ENCODE measurements at regions not wholly inside any gene's neighbourhood (a gene's known extent, or its start where the extent isn't known, plus 50 kb on each side); places are given as distances from the start of the nearest gene placed in this dataset.

GRCh38 chr12:88805692-88806091 is 225.4 kb upstream of the KITLG start:
- H3K4me2 ChIP-seq, result no peak overlapping the region
- H3K9ac ChIP-seq, result no peak overlapping the region
- H3K36me3 ChIP-seq (ENCODE audit: insufficient read depth), result no peaks in the 10 kb centered on the region

GRCh38 chr12:88805286-88805685 is 225.0 kb upstream of the KITLG start:
- H2AFZ ChIP-seq (ENCODE audit: low read depth), result no peak overlapping the region
- H4K20me1 ChIP-seq (ENCODE audit: insufficient read depth), result no peaks in the 10 kb centered on the region
- H3K4me1 ChIP-seq (ENCODE audit: low read depth, poor library complexity, severe bottlenecking), result peaks cover 6% of the 10 kb centered on the region
- no peak overlapping the region for H3K4me2 ChIP-seq
- no peaks in the 10 kb centered on the region for H3K27me3 ChIP-seq (ENCODE audit: insufficient read depth, low read depth)
- no peaks in the 10 kb centered on the region for H3K79me2 ChIP-seq (ENCODE audit: insufficient read depth, low read depth)
- no peaks in the 10 kb centered on the region for H3K36me3 ChIP-seq (ENCODE audit: insufficient read depth)
- H3K4me3 ChIP-seq (IDR thresholded peaks at IDR 0.05; ENCODE audit: insufficient read depth, low read depth, low read length), result no peak overlapping the region
- H3K27ac ChIP-seq, result no peak overlapping the region
- H3K9ac ChIP-seq, result no peak overlapping the region
- no peak for TF ChIP-seq CTCF (conservative IDR thresholded peaks at IDR 0.05; ENCODE audit: low read depth, low read length)

More at GRCh38 chr12:88805692-88806091, 225.4 kb upstream of the KITLG start:
- no peaks in the 10 kb centered on the region for H4K20me1 ChIP-seq (ENCODE audit: insufficient read depth)
- no peak overlapping the region for H3K4me3 ChIP-seq (IDR thresholded peaks at IDR 0.05; ENCODE audit: insufficient read depth, low read depth, low read length)
- H2AFZ ChIP-seq (ENCODE audit: low read depth), result no peak overlapping the region
- no peaks in the 10 kb centered on the region for H3K27me3 ChIP-seq (ENCODE audit: insufficient read depth, low read depth)
- no peaks in the 10 kb centered on the region for H3K79me2 ChIP-seq (ENCODE audit: insufficient read depth, low read depth)
- H3K27ac ChIP-seq, result no peak overlapping the region
- TF ChIP-seq CTCF (conservative IDR thresholded peaks at IDR 0.05; ENCODE audit: low read depth, low read length), result no peak
- peaks cover 7% of the 10 kb centered on the region for H3K4me1 ChIP-seq (ENCODE audit: low read depth, poor library complexity, severe bottlenecking)

- Histone ChIP-seq H4K20me1 (ENCODE audit: insufficient read depth) (no peaks in the 10 kb centered on the region), H3K79me2 (ENCODE audit: insufficient read depth, low read depth) (no peaks in the 10 kb centered on the region), H3K27me3 (ENCODE audit: insufficient read depth, low read depth) (no peaks in the 10 kb centered on the region), H3K9ac (no peak overlapping the region), H3K36me3 (ENCODE audit: insufficient read depth) (no peaks in the 10 kb centered on the region), H3K4me3 (IDR thresholded peaks at IDR 0.05; ENCODE audit: insufficient read depth, low read depth, low read length) (no peak overlapping the region), H3K4me2 (no peak overlapping the region), H3K27ac (no peak overlapping the region), H3K4me1 (ENCODE audit: low read depth, poor library complexity, severe bottlenecking) (no peaks in the 10 kb centered on the region), H2AFZ (ENCODE audit: low read depth) (no peak overlapping the region)
- TF ChIP-seq CTCF (conservative IDR thresholded peaks at IDR 0.05; ENCODE audit: low read depth, low read length), result no peak
Measured at GRCh38 chr12:88802096-88802706, 221.9 kb upstream of the KITLG start.

- H3K79me2 ChIP-seq (ENCODE audit: insufficient read depth, low read depth), result no peaks in the 10 kb centered on the region
- H2AFZ ChIP-seq (ENCODE audit: low read depth), result no peak overlapping the region
- H3K4me3 ChIP-seq (IDR thresholded peaks at IDR 0.05; ENCODE audit: insufficient read depth, low read depth, low read length), result no peak overlapping the region
- TF ChIP-seq CTCF (conservative IDR thresholded peaks at IDR 0.05; ENCODE audit: low read depth, low read length), result no peak
- H4K20me1 ChIP-seq (ENCODE audit: insufficient read depth), result no peaks in the 10 kb centered on the region
- H3K4me1 ChIP-seq (ENCODE audit: low read depth, poor library complexity, severe bottlenecking), result no peaks in the 10 kb centered on the region
- H3K36me3 ChIP-seq (ENCODE audit: insufficient read depth), result no peaks in the 10 kb centered on the region
- H3K27me3 ChIP-seq (ENCODE audit: insufficient read depth, low read depth), result no peaks in the 10 kb centered on the region
- no peak overlapping the region for H3K27ac ChIP-seq
- no peak overlapping the region for H3K9ac ChIP-seq
- H3K4me2 ChIP-seq, result no peak overlapping the region
Measured at GRCh38 chr12:88801227-88802095, 221.2 kb upstream of the KITLG start.
